ENCODE measurements at regions not wholly inside any gene's neighbourhood (a gene's known extent, or its start where the extent isn't known, plus 50 kb on each side); places are given as distances from the start of the nearest gene placed in this dataset.

- peak; percentile 77 for DNase-seq
Measured at GRCh38 chr2:7825591-7826312, 856.1 kb upstream of the ID2 start.

DNA sequence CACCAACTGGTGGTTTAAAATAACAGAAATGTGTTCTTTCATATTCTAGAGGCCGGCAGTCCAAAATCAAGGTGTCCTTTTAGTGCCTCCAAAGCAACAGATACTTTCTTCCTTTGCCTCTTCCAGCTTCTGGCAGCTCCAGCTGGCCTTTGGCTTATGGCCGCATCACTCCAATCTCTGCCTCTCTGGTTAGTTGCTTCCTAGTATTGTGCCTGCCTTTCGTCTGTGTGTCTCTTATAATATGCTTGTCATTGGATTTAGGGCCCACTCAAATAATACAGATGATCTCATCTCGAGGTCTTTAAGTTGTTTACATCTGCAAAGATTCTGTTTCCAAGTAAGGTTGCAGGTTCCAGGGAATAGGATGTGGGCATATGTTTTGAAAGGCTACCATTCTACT, 855.2 kb upstream of the ID2 start:
- no peak for DNase-seq

DNA sequence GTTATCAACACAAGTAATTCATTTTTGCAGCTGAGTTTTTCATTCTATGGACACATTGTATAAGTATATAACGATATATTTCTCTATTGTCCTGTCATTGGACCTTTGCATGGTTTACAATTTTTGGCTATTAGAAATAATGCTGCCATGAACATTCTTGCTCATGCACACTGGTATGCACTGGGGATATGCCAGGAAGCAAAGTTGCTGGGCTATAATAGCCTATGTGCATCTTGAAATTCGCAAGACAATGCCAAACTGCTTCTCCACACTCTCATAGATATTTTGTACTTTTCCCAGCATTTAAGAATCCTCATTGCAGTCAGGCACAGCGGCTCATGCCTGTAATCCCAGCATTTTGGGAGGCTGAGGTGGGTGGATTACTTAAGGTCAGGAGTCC, 852.6 kb upstream of the ID2 start:
- DNase-seq: no peak

GRCh38 chr2:7830616-7831015, 851.2 kb upstream of the ID2 start:
- DNase-seq: no peak

DNA sequence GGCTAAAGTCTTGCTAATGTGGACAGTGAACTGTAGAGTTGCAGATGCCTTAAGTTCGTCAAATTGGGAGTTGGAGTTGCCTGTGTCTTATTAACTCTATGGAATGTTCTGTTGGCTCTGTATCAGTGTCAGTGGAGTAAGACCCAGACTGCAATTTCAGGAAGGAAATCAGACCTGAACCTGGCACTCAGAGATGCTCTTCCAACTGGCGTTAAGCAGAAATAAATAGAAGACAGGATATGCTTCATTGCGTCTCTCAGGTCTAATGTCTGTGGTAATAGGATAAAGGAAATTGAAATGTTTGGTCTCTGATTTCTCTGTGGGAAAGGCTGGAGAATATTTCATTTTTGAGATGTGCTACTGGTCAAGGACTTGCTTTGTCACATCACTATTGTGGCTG, 846.7 kb upstream of the ID2 start:
- DNase-seq: no peak

GRCh38 chr2:7835693-7836680, 845.9 kb upstream of the ID2 start:
- DNase-seq: no peak

- no peak for DNase-seq
Measured at GRCh38 chr2:7837237-7837760, 844.6 kb upstream of the ID2 start.

- no peak for DNase-seq
Measured at GRCh38 chr2:7838669-7839068, 843.2 kb upstream of the ID2 start.

DNA sequence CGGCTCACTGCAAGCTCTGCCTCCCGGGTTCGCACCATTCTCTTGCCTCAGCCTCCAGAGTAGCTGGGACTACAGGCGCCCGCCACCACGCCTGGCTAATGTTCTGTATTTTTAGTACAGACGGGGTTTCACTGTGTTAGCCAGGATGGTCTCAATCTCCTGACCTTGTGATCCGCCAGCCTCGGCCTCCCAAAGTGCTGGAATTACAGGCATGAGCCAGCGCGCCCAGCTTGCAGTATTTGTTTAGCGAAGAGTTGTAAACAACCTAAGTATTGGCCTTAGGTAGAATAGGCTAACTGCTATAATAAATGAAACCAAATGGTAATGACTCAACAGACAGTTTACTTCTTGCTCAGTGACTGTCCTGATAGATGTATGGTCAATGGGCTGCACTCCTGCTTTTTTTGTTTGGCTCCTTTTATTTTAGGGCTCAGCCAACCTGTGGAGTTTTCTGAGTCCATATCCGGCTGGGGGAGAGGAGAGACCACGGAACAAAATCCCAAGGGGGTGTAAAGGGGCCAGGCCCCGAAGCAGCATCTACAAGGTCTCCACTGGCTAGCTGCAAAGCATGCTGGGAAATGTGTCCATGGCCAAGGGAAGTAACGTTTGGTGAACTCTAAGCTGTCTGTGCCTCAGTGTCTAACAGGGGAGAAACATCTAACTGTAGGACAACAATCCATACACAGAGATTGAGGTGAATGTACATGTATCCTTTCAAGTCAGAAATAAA, 841.0 kb upstream of the ID2 start:
- DNase-seq: no peak

DNA sequence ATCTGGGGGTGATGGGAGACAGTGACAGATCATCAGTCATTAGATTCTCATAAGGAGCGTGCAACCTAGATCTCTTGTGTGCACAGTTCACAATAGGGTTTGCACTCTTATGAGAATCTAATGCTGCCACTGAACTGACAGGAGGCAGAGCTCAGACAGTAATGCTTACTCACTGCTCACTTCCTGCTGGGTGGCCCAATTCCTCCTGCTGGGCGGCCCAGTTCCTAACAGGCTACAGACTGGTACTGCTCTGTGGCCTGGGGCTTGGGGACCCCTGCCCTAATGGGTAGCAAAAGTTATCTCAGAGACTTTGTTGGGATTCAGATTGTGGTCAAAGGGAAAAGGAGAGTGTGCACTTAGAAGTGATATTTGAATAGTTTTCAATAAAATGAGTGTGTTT, 840.1 kb upstream of the ID2 start:
- DNase-seq: no peak

GRCh38 chr2:7844414-7844965, 837.4 kb upstream of the ID2 start:
- no peak for DNase-seq

DNA sequence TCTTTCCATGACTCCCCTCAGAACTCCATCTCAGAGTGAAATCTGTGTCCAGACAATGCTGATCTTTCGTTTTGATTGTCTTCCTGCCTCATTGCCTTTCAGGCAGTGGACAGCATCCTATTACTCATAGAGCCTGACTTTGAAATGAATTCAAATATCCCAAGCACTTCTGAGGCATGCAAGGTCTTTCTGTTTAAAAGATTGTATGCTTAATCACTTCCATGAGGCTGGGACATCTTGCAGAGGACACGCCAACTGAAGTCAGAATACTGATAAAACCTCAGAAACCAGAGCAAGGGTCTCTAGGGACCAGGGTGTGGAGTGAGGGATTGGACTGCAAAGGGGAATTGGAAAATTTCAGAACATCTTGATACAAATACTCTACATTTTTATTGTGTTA, 836.5 kb upstream of the ID2 start:
- DNase-seq: no peak

DNA sequence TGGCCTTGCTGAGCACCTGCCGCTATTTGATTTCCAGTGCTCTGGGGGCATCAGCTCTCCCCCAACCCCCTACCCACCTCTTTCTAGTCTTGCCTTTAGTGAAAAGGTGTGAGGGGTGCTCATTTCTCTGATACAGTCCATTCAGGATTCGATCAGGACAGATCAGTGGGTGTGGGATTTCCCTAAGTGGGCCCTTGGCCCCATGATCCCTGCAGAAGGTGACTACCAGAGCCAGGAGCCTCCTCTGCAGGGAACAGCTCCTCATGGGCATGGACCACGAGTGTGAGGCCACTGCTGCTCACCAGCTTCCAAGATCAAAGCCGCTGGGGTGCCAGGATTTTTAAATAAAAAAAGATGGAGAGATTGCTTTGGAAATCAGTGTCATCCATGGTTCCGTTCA, 835.2 kb upstream of the ID2 start:
- DNase-seq: no peak

DNA sequence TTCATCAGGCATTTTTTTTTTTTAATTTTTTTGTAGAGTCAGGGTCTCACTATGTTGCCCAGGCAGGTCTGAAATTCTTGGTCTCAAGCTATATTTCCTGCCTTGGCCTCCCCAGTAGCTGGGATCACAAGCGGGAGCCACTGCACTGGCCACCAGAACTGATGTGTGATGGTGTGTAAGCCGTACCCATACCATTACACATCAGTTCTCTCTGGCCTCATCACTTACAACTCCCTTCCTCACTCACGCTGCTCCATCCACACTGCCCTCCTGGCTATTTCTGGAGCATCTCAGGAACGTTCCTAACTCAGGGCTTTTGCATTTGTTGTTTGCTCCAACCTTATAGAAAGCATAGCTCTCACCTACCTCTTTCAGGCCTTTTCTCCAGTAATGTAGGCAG, 834.5 kb upstream of the ID2 start:
- no peak for DNase-seq

DNA sequence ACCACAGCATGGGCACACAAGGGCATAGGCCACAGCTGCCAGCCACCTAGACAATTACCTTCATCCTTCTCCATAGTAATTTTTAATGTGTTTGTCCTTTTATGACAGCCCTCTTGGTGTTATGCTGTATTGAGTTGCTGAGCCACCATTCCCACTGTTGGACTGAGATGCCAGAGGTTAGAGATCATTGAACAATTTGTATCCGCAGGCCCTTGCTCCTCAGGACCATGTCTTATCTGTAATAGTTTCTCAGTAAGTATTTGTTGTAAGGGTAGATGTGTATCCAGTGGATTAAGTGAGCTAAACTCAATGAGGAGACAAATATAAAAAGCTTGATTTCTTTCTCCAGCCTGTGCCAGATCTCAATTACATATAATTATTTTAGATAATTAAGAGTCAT, 832.8 kb upstream of the ID2 start:
- no peak for DNase-seq

DNA sequence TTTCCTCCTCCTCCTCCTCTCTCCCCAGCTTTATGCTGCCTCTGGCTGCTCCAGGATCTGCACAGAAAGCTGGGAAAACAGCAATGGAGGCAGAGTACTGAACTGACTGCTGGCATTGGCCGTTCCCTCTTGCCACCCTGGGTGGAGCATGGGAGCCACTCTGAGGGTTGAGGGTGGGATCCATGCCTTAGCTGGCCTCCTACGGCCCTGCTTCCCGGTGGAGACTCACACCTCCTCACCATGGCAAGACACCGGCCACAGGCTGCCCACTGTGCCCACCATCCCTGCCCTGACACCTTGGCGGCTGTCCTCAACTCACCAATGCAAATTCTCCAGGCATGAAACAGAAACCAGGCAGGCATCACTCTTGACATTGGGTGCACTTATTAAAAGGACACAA, 832.3 kb upstream of the ID2 start:
- no peak for DNase-seq

GRCh38 chr2:7852546-7852945, 829.3 kb upstream of the ID2 start:
- DNase-seq: no peak

DNA sequence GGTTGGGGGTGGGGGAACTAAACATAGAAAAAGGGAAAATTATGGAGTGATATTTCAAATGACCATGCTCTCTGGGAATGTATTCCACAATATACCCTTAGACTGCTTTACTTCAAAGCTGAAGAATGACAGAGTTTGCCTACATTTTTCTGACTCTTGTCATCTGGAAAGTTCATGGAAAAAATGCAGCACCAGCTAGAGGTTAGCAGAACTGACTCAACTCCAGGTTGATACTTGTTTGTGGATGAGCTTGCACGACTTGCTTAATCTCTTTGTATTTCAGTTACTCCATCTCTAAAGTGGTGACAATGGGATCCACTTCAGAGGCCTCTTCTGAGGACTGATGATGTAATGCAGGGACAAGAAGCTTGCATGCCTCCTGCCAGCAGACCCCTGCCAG, 824.0 kb upstream of the ID2 start:
- DNase-seq: no peak

GRCh38 chr2:7858624-7859023, 823.2 kb upstream of the ID2 start:
- DNase-seq: no peak

GRCh38 chr2:7860693-7861092, 821.2 kb upstream of the ID2 start:
- no peak for DNase-seq

DNA sequence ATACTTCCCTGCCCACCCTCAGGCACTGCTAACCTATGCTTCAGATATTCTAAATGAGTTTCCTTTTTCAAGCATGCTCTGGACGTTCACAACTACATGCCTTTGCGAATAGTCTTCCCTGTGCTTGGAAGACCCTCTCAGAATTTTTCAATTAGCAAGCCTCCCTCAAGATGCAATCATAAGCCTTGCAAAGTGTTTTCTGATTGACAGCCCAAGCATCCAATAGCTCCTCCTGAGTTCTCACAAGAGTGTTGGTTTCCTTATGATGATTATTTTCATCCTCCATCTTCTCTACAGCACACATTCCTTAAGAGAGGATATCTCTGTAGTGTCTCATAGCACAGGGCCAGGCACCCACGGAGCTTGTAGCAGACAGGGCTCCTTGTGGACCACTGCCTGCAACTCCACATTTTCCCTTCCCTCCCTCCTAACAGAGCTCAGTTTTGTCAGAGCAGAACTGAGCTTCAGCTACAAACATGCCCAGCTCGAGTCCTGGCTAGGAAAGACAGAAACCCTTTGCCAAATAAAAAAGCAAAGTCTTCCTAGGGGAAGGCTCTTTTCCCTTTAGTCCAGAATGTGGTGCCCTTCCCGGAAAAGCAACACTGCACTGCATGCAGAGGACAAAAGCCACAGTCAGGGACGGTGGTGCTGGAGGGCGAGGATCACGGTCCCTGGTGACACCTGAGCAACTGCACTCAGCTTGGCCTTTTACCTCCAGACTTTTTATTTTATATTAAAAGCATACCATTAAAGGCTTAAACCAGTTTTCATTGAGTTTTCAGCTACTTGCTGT, 819.8 kb upstream of the ID2 start:
- DNase-seq: no peak

- DNase-seq: no peak
Measured at GRCh38 chr2:7866104-7866503, 815.8 kb upstream of the ID2 start.
